ENCODE measurements at regions not wholly inside any gene's neighbourhood (a gene's known extent, or its start where the extent isn't known, plus 50 kb on each side); places are given as distances from the start of the nearest gene placed in this dataset.

DNA sequence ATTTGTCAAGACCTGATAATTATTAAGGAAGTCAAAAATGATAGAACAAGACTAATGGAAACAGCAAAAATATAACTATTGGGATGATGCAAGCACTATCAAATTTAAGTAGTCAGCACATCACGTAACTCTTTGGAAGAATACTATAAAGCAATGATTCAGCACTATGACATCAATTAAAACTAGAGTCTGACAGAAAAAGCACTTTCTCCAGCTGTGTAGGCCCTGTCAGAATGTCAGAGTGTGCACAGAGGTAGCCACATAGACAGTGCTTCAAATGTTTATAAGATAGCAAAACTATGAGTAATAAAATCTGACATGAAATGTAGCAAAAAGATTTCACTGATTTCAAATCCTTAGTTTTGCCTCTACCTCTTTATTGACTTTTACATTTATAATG, 1226.6 kb upstream of the ADGRL3 start:
- H3K4me3 Mint-ChIP-seq = no peak overlapping the region
- ATAC-seq = no peak
- H3K9me3 Mint-ChIP-seq (ENCODE audit: insufficient read depth) = no peaks in the 10 kb centered on the region
- H3K27ac Mint-ChIP-seq = no peak overlapping the region
- ChIA-PET CTCF (no interaction called here), POLR2A (no interaction called here)
- no peaks in the 10 kb centered on the region for H3K27me3 Mint-ChIP-seq (ENCODE audit: low read depth)
- H3K36me3 Mint-ChIP-seq (ENCODE audit: low read depth) = no peaks in the 10 kb centered on the region
- no peak for DNase-seq
- no peaks in the 10 kb centered on the region for H3K4me1 Mint-ChIP-seq (ENCODE audit: low read depth)

DNA sequence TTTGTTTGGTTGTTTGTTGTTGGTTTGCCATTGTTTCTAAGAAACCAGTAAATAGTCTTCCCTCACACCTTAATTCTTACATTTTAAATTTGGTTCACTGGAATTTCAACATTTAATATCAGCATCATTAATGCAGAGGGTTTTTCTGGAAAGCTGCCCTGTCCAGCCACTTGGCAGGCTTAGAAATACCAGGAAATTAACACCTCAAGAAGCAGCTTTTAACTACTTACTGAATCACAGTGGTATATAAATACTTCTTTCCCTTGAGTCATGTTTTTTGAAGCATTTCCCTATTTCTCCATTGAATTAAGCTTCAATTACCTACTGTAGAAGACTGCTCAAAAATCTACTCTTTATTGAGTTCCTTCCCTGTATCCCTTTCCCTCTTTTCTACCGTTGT, 1221.1 kb upstream of the ADGRL3 start:
- Mint-ChIP-seq H3K27ac (no peak overlapping the region), H3K9me3 (ENCODE audit: insufficient read depth) (peaks cover 4% of the 10 kb centered on the region), H3K27me3 (ENCODE audit: low read depth) (no peaks in the 10 kb centered on the region), H3K4me1 (ENCODE audit: low read depth) (no peaks in the 10 kb centered on the region), H3K4me3 (no peak overlapping the region), H3K36me3 (ENCODE audit: low read depth) (no peaks in the 10 kb centered on the region)
- ATAC-seq = no peak
- POLR2A ChIA-PET = no interaction called here
- no peak for DNase-seq
- CTCF ChIA-PET = no interaction called here

DNA sequence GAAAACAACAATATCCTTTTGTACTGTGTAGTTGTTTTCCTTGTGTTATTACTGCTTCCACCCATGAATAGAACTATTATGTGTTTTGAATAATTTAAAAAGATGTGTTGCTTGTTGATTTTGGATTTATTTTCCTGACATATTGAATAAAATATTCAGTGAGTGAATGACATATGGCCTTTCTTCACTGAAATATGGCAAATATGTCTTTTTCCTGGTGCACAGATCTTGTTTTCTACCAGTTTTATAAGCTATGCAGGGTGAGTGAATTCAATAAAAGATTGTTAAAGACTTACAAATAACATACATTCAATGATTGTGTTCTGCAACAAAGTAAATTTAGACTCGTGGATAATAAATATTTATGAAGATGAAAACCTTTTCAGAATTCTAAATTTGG, 1216.3 kb upstream of the ADGRL3 start:
- H3K9me3 Mint-ChIP-seq (ENCODE audit: insufficient read depth) = peaks cover 10% of the 10 kb centered on the region
- no peaks in the 10 kb centered on the region for H3K27me3 Mint-ChIP-seq (ENCODE audit: low read depth)
- H3K4me1 Mint-ChIP-seq (ENCODE audit: low read depth) = no peaks in the 10 kb centered on the region
- H3K27ac Mint-ChIP-seq = no peak overlapping the region
- ATAC-seq = no peak
- DNase-seq = no peak
- ChIA-PET CTCF (no interaction called here), POLR2A (no interaction called here)
- H3K4me3 Mint-ChIP-seq = no peak overlapping the region
- no peaks in the 10 kb centered on the region for H3K36me3 Mint-ChIP-seq (ENCODE audit: low read depth)

DNA sequence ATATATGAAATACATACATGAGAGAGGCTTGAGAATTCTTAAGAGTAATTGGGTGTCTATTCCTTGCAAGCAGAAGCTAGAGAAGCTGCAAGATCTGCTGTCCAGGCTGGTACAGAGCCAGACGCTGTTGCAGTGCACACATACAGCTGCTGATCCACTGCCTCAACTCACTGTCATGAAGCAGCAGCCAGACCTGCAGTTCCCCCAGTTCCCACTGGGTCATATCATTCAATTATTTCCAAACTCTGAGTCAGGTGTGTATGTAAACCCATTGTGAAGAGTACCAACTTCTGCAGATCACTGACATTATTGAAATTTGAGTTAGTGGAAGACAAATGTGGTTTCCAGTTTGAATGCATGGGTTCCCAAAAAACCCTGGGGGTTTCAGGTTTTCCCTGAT, 1212.8 kb upstream of the ADGRL3 start:
- ATAC-seq = no peak
- no peak overlapping the region for H3K27ac Mint-ChIP-seq
- H3K9me3 Mint-ChIP-seq (ENCODE audit: insufficient read depth) = peaks cover 10% of the 10 kb centered on the region
- H3K4me3 Mint-ChIP-seq = no peak overlapping the region
- H3K36me3 Mint-ChIP-seq (ENCODE audit: low read depth) = no peaks in the 10 kb centered on the region
- POLR2A ChIA-PET = interaction anchor here (0.6 kb wide), 1 partner anchor 354 kb away, joined by 3 read pairs; no protein-coding TSS in a partner anchor
- CTCF ChIA-PET = no interaction called here
- no peak for DNase-seq
- no peaks in the 10 kb centered on the region for H3K27me3 Mint-ChIP-seq (ENCODE audit: low read depth)
- H3K4me1 Mint-ChIP-seq (ENCODE audit: low read depth) = no peaks in the 10 kb centered on the region

DNA sequence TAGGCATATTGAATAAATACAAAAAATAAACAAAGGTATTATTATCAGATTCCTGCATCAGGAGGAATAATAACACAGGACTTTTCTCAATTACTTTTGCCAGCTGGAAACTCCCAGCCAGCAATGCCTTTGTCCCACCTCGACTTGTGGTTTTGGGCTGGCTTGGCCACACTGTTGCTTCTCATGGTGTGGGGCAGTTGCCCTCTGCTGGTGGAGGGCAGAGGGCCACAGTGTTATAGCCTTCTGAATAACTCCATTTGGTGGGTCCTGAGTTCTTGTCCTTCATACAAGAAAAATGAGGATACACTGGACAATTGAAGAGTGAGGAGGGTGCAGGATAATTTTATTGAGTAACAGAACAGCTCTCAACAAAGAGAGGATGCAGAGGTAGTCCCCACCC, 1206.0 kb upstream of the ADGRL3 start:
- H3K4me3 Mint-ChIP-seq = no peak overlapping the region
- POLR2A ChIA-PET = no interaction called here
- no peaks in the 10 kb centered on the region for H3K4me1 Mint-ChIP-seq (ENCODE audit: low read depth)
- no peak overlapping the region for H3K27ac Mint-ChIP-seq
- ATAC-seq (no peak), DNase-seq (no peak)
- no peaks in the 10 kb centered on the region for H3K27me3 Mint-ChIP-seq (ENCODE audit: low read depth)
- no peaks in the 10 kb centered on the region for H3K36me3 Mint-ChIP-seq (ENCODE audit: low read depth)
- CTCF ChIA-PET = no interaction called here
- H3K9me3 Mint-ChIP-seq (ENCODE audit: insufficient read depth) = peaks cover 34% of the 10 kb centered on the region

DNA sequence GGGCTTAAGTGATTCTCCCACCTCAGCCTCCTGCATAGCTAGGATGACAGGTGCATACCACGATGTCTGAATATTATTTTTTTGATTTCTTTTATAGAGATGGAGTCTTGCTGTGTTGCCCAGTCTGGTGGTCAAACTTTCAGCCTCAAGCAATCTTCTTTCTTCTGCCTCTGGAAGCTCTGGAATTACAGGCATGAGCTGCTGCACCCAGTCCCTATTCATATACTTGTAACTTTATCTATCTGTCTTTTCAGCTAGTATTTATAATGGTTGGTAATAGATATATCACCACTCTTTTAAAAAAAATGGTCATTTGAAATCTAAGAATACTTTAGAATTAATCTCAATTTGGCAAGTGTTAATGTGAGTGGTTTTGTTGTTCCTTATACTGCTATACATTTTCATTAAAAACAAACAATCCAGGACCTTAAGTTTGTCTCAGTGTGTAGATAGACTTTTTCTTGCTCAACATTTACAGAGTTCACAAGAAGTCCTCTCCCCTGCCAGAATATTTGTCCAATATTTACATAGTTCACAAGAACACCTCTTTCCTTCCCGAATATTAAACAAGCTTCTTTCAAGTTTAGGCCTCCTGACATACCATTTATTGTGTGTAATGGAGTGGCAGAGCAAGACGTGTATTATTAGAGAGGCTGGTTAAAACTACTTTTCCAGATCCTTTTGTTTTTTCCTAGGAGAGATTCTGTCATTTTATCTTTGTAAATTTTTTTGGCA, 1197.4 kb upstream of the ADGRL3 start:
- POLR2A ChIA-PET = no interaction called here

DNA sequence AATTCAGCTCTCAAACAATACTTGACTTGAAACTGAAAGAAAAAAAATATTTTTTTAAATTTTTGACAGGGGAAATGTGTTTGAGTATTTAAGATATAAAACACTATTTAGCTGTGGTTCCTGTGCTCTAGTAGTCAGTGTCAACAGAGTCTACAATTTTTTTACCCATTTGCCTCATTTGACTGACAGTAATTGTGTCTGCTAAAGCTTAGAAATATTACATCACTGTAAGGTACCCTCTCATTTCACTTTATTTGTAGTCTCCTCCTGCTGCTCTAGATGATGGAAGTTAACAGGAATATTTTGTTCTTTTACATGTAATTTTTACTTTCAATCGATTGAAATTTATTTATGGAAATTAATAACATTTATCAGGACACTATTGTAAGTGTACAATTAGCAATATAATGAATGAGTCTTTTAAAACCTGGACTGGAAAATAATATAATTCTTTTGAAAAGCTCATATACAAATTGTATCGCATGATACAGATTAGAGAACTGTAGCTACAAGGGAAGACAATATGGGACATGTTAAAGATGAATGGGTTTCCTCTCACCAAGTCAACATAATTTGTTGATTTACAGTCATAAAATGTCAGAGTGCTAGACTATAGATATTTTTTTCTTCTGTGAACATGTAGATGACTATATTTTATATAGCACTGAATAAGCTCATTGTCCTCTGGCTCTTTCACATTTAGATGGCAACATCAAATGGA, 1186.5 kb upstream of the ADGRL3 start:
- ATAC-seq = no peak
- CTCF ChIA-PET = no interaction called here

More for the DNA sequence above, 1197.4 kb upstream of the ADGRL3 start:
- Mint-ChIP-seq H3K4me3 (no peak overlapping the region), H3K27ac (no peak overlapping the region), H3K27me3 (ENCODE audit: low read depth) (no peaks in the 10 kb centered on the region), H3K9me3 (ENCODE audit: insufficient read depth) (peaks cover 17% of the 10 kb centered on the region), H3K4me1 (ENCODE audit: low read depth) (no peaks in the 10 kb centered on the region), H3K36me3 (ENCODE audit: low read depth) (no peaks in the 10 kb centered on the region)
- ATAC-seq (no peak), DNase-seq (no peak)
- CTCF ChIA-PET = no interaction called here

DNA sequence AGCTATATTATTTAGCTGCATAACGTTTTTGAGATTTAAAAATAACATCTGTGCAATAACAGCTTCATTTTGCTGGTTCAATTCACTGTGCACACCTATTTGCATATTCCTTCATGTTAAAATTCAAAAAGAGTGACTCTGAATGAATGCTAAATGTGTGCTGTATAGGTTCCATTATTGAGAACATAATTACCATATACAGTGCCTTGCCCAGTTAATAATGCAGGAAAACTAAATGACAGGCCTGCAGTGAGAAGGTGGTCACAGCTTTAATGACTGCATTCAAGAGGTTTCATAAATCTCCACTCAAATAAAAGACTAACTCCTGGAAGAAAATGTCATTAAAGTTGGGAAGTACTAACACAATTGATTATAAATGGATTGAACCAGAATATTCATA, 1183.2 kb upstream of the ADGRL3 start:
- Mint-ChIP-seq H3K27me3 (ENCODE audit: low read depth) (no peaks in the 10 kb centered on the region), H3K36me3 (ENCODE audit: low read depth) (no peaks in the 10 kb centered on the region), H3K4me3 (no peak overlapping the region), H3K9me3 (ENCODE audit: insufficient read depth) (peaks cover 5% of the 10 kb centered on the region), H3K27ac (no peak overlapping the region), H3K4me1 (ENCODE audit: low read depth) (no peaks in the 10 kb centered on the region)
- DNase-seq (no peak), ATAC-seq (no peak)
- ChIA-PET CTCF (no interaction called here), POLR2A (no interaction called here)

More for the DNA sequence above, 1186.5 kb upstream of the ADGRL3 start:
- H3K27me3 Mint-ChIP-seq (ENCODE audit: low read depth) = no peaks in the 10 kb centered on the region
- no peak overlapping the region for H3K4me3 Mint-ChIP-seq
- POLR2A ChIA-PET = no interaction called here
- no peak for DNase-seq
- H3K27ac Mint-ChIP-seq = no peak overlapping the region
- peaks cover 10% of the 10 kb centered on the region for H3K9me3 Mint-ChIP-seq (ENCODE audit: insufficient read depth)
- no peaks in the 10 kb centered on the region for H3K36me3 Mint-ChIP-seq (ENCODE audit: low read depth)
- H3K4me1 Mint-ChIP-seq (ENCODE audit: low read depth) = no peaks in the 10 kb centered on the region

DNA sequence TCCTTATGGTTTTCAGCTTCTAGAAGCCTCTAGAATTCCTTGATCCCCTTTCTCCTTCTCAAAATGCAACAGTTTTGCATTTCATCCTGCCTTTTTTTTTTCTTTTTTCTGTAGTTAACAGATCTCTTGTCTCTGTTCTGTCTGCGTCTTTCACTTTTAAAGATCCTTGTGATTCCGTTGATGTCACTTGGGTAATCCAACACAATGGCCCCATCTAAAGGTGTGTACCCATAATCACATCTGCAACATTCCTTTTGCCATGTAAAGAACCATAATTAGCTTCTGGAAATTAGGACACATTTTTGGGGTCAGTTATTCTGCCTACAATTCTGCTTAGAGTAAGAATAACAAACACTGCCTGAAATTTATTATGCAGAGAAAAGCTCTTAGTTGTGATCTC, 1180.9 kb upstream of the ADGRL3 start:
- no peaks in the 10 kb centered on the region for H3K4me1 Mint-ChIP-seq (ENCODE audit: low read depth)
- DNase-seq (no peak), ATAC-seq (no peak)
- CTCF ChIA-PET = no interaction called here
- no peaks in the 10 kb centered on the region for H3K36me3 Mint-ChIP-seq (ENCODE audit: low read depth)
- no peak overlapping the region for H3K27ac Mint-ChIP-seq
- no peak overlapping the region for H3K4me3 Mint-ChIP-seq
- peaks cover 3% of the 10 kb centered on the region for H3K9me3 Mint-ChIP-seq (ENCODE audit: insufficient read depth)
- no peaks in the 10 kb centered on the region for H3K27me3 Mint-ChIP-seq (ENCODE audit: low read depth)
- POLR2A ChIA-PET = no interaction called here

DNA sequence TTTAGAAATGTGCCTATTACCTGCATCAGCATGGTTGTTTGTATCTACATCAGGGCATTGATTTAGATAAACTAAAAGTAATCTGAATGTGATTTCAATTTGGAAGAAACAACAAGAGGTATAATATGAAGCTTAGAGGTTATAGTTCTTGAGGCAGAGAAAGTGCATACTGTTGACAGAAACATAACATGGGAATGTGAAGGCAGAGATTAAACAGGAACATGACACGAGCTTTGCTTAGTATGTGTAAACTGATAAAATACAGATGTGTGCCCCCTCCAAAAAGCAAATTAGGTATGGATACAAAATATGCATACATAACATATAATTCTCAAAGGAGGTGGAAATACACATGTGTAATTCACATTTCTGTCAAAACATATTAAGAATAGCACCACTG, 1180.2 kb upstream of the ADGRL3 start:
- Mint-ChIP-seq H3K4me1 (ENCODE audit: low read depth) (no peaks in the 10 kb centered on the region), H3K27me3 (ENCODE audit: low read depth) (no peaks in the 10 kb centered on the region), H3K27ac (no peak overlapping the region), H3K4me3 (no peak overlapping the region), H3K9me3 (ENCODE audit: insufficient read depth) (peaks cover under 1% of the 10 kb centered on the region), H3K36me3 (ENCODE audit: low read depth) (no peaks in the 10 kb centered on the region)
- ChIA-PET CTCF (no interaction called here), POLR2A (no interaction called here)
- DNase-seq (no peak), ATAC-seq (no peak)

DNA sequence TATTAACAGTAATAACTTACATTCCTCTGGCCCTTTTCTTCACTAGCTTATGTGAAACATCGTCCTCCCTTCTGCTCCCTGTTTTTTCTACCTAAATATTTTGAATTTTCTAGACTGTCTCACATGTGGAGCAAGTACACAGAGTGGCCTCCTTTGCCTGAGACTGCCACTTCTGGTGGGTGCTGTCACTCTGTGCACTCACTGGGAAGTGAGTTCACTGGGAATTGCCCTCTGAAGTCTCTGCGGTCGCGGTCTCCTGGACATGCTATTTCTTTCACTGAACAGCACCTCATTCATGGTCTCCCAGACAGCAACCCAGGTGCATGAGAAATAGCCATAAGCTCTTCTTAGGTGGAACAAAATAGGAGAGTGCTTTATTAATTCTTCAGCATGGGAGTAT, 1179.7 kb upstream of the ADGRL3 start:
- Mint-ChIP-seq H3K27me3 (ENCODE audit: low read depth) (no peaks in the 10 kb centered on the region), H3K4me3 (no peak overlapping the region), H3K36me3 (ENCODE audit: low read depth) (no peaks in the 10 kb centered on the region), H3K27ac (no peak overlapping the region), H3K4me1 (ENCODE audit: low read depth) (no peaks in the 10 kb centered on the region), H3K9me3 (ENCODE audit: insufficient read depth) (peaks cover 5% of the 10 kb centered on the region)
- ATAC-seq (no peak), DNase-seq (no peak)
- ChIA-PET CTCF (no interaction called here), POLR2A (no interaction called here)

DNA sequence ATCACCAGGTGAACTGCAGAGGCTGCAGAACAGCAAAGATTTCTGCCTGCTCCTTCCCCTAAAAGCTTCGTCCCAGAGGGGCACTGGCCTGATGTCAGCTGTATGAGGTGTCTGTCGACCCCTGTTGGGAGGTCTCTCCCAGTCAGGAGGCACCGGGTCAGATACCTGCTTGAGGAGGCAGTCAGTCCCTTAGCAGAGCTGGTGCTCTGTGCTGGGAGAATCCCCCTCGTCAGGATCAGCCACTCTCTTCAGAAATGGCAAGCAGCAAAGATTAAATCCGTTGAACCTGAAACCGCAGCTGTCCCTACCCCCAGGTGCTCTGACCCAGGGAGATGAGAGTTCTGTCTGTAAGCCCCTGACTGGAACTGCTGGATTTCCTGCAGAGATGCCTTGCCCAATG, 1166.3 kb upstream of the ADGRL3 start:
- CTCF ChIA-PET = no interaction called here
- Mint-ChIP-seq H3K4me1 (ENCODE audit: low read depth) (no peaks in the 10 kb centered on the region), H3K27me3 (ENCODE audit: low read depth) (no peaks in the 10 kb centered on the region), H3K4me3 (no peak overlapping the region), H3K36me3 (ENCODE audit: low read depth) (no peaks in the 10 kb centered on the region), H3K9me3 (ENCODE audit: insufficient read depth) (peaks cover 8% of the 10 kb centered on the region), H3K27ac (no peak overlapping the region)
- DNase-seq (no peak), ATAC-seq (no peak)
- POLR2A ChIA-PET = no interaction called here

DNA sequence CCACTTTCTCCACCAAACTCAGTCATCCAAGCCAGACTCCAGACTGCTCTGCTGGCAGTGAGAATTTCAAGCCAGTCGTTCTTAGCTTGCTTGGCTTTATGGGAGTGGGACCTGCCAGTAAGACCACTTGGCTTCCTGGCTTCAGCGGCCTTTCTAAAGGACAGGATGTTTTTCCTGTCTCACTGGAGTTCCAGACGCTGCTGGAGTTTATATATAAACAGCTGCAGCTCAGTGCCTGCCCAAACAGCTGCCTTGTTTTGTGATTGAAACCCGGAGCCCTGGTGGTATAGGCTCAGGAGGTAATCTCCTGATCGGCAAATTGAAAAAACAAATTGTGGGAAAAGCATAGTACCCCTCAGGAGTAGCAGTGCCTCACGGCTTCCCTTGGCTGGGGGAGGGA, 1165.8 kb upstream of the ADGRL3 start:
- no peaks in the 10 kb centered on the region for H3K4me1 Mint-ChIP-seq (ENCODE audit: low read depth)
- no peaks in the 10 kb centered on the region for H3K36me3 Mint-ChIP-seq (ENCODE audit: low read depth)
- H3K27me3 Mint-ChIP-seq (ENCODE audit: low read depth) = no peaks in the 10 kb centered on the region
- ChIA-PET POLR2A (no interaction called here), CTCF (no interaction called here)
- H3K9me3 Mint-ChIP-seq (ENCODE audit: insufficient read depth) = peaks cover 8% of the 10 kb centered on the region
- ATAC-seq = no peak
- no peak overlapping the region for H3K4me3 Mint-ChIP-seq
- no peak for DNase-seq
- no peak overlapping the region for H3K27ac Mint-ChIP-seq
